Stomach (tissue), 4 donors: ENCODE measurements at regions not wholly inside any gene's neighbourhood (a gene's known extent, or its start where the extent isn't known, plus 50 kb on each side); places are given as distances from the start of the nearest gene placed in this dataset.

Source experiments
- POLR2A ChIP-seq, 4 donors: fragments of 450-650 bp; IDR thresholded peaks; one replicate each; pipeline ENCODE4 v1.6.1; 2016; ENCODE audit warnings: antibody characterized with exemption in 4 of 4, control low read depth in 2 of 4, mild to moderate bottlenecking in 1 of 4, moderate library complexity in 1 of 4
- TF ChIP-seq, protein P1 (sequence below), 7 experiments: fragments of 450-650 bp in 4 of 7; fragments of 200-600 bp in 3 of 7; sonication (generic) in 3 of 7; IDR thresholded peaks; one replicate each; pipeline ENCODE4 v1.5.1; 2016 to 2019; ENCODE audit warnings: antibody characterized with exemption in 7 of 7, control low read depth in 2 of 7, mild to moderate bottlenecking in 1 of 7

DNA sequence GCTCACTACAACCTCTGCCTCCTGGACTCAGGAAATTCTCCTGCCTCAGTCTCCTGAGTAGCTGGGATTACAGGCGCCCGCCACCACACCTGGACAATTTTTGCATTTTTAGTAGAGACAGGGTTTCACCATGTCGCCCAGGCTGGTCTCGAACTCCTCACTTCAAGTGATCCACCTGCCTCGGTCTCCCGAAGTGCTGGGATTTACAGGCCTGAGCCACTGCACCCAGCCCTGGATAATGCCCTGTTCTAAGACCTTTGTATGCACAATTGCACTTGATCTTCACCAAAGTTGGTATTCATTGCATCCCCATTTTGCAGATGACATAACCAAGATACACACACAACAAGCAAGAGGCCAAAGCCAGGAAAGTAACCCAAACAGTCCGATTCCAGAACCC, 97.7 kb upstream of the CARD11 start:
- no peak for TF ChIP-seq POLR2A (IDR thresholded peaks at IDR 0.05)
- TF ChIP-seq, protein P1, sequence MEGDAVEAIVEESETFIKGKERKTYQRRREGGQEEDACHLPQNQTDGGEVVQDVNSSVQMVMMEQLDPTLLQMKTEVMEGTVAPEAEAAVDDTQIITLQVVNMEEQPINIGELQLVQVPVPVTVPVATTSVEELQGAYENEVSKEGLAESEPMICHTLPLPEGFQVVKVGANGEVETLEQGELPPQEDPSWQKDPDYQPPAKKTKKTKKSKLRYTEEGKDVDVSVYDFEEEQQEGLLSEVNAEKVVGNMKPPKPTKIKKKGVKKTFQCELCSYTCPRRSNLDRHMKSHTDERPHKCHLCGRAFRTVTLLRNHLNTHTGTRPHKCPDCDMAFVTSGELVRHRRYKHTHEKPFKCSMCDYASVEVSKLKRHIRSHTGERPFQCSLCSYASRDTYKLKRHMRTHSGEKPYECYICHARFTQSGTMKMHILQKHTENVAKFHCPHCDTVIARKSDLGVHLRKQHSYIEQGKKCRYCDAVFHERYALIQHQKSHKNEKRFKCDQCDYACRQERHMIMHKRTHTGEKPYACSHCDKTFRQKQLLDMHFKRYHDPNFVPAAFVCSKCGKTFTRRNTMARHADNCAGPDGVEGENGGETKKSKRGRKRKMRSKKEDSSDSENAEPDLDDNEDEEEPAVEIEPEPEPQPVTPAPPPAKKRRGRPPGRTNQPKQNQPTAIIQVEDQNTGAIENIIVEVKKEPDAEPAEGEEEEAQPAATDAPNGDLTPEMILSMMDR (IDR thresholded peaks at IDR 0.05) = no peak
